DND-41 (cell line): ENCODE measurements at regions not wholly inside any gene's neighbourhood (a gene's known extent, or its start where the extent isn't known, plus 50 kb on each side); places are given as distances from the start of the nearest gene placed in this dataset.

Experiments
- ATAC-seq: fragments of 200-7000 bp; cut with Tn5 transposase; 3 replicates; pipeline ENCODE4 v1.9.1; 2021; ENCODE audit warnings: low read depth; ENCODE audit not compliant: insufficient read depth
- DNase-seq: peaks from one replicate; pipeline ENCODE4 v3.0.0-alpha.2; 2020
- H2AFZ ChIP-seq: 2 replicates; pipeline ENCODE4 v1.6.0; 2012; ENCODE audit warnings: low read depth, low read length
- H3K27ac ChIP-seq: 2 replicates; pipeline ENCODE4 v1.5.1; 2012; ENCODE audit warnings: low read length, inconsistent platforms
- H3K27me3 ChIP-seq: fragments of 200-600 bp; sonication (generic); 2 replicates; pipeline ENCODE4 v1.6.0; 2012; ENCODE audit warnings: low read length, mild to moderate bottlenecking, inconsistent platforms; ENCODE audit not compliant: insufficient read depth, poor library complexity
- H3K36me3 ChIP-seq: 2 replicates; pipeline ENCODE4 v1.5.1; 2012; ENCODE audit warnings: low read length, inconsistent platforms; ENCODE audit not compliant: insufficient read depth
- H3K4me1 ChIP-seq: 2 replicates; pipeline ENCODE4 v1.5.1; 2012; ENCODE audit warnings: mild to moderate bottlenecking, low read length; ENCODE audit not compliant: insufficient read depth
- H3K4me2 ChIP-seq: 2 replicates; pipeline ENCODE4 v1.6.0; 2012; ENCODE audit warnings: mild to moderate bottlenecking, moderate library complexity, low read length, inconsistent platforms; ENCODE audit not compliant: insufficient read depth
- H3K4me3 ChIP-seq, 2 experiments: fragments of 200-600 bp in 1 of 2; shearing (Covaris generic) in 1 of 2; 2 replicates each; pipeline ENCODE4 v1.5.1; 2012 to 2016; ENCODE audit warnings: inconsistent platforms in 2 of 2, low read length in 2 of 2, mild to moderate bottlenecking in 2 of 2, low read depth in 1 of 2, moderate library complexity in 1 of 2
- H3K79me2 ChIP-seq: 2 replicates; pipeline ENCODE4 v1.6.0; 2012; ENCODE audit warnings: low read length, inconsistent platforms; ENCODE audit not compliant: insufficient read depth
- H3K9ac ChIP-seq: 2 replicates; pipeline ENCODE4 v1.6.0; 2012; ENCODE audit warnings: low read depth, mild to moderate bottlenecking, inconsistent platforms, low read length, moderate library complexity
- H3K9me3 ChIP-seq: 2 replicates; pipeline ENCODE4 v1.5.1; 2012; ENCODE audit warnings: low read length, moderate library complexity, mild to moderate bottlenecking, inconsistent platforms; ENCODE audit not compliant: insufficient read depth, severe bottlenecking
- H4K20me1 ChIP-seq: 2 replicates; pipeline ENCODE4 v1.6.0; 2012; ENCODE audit warnings: low read length; ENCODE audit not compliant: insufficient read depth
- EZH2 ChIP-seq: IDR thresholded peaks from 3 replicates; pipeline ENCODE4 v1.6.1; 2012; ENCODE audit warnings: borderline replicate concordance, low read depth, mild to moderate bottlenecking, moderate library complexity, low read length, inconsistent platforms; ENCODE audit not compliant: severe bottlenecking
- TF ChIP-seq, protein P1 (sequence below): IDR thresholded peaks from 2 replicates; pipeline ENCODE4 v1.5.1; 2012; ENCODE audit warnings: borderline replicate concordance, low read length, moderate library complexity, mild to moderate bottlenecking; ENCODE audit not compliant: poor library complexity, severe bottlenecking; ENCODE audit errors: extremely low read depth

DNA sequence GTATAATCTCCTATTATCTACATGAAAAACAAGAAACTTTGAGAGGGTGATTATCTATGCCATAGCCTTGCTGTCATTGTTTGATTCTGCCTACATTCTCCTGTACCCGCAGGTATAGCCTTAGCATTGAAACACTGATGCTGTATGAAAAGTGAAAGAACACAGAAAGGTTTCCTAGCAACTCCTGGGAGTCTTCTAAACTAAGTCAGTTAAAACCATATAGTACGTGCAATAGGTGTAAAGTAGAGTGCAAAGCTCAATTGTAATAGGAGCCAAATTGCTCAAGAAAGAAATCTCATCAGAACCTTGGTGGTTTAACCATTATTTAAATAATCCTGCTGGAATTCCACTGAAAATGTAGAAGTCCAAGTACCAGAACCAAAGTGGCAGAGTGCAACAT lies 489.7 kb downstream of the PCDH10 start:
- Histone ChIP-seq H3K27me3 (no peaks in the 10 kb centered on the region), H3K4me1 (peaks cover 18% of the 10 kb centered on the region), H3K4me2 (no peak overlapping the region), H3K27ac (no peak overlapping the region), H3K9me3 (peaks cover 4% of the 10 kb centered on the region), H4K20me1 (no peaks in the 10 kb centered on the region), H2AFZ (0 out of 2 replicates have a peak overlapping the region, but pooled peaks have one; percentile 44), H3K36me3 (no peaks in the 10 kb centered on the region), H3K9ac (no peak overlapping the region), H3K79me2 (no peaks in the 10 kb centered on the region), H3K4me3 (no peak overlapping the region)
- DNase-seq (no peak), ATAC-seq (peak; percentile 56; the same call in 1 of the 3 replicates)
- no peak for TF ChIP-seq EZH2
- TF ChIP-seq, protein P1, sequence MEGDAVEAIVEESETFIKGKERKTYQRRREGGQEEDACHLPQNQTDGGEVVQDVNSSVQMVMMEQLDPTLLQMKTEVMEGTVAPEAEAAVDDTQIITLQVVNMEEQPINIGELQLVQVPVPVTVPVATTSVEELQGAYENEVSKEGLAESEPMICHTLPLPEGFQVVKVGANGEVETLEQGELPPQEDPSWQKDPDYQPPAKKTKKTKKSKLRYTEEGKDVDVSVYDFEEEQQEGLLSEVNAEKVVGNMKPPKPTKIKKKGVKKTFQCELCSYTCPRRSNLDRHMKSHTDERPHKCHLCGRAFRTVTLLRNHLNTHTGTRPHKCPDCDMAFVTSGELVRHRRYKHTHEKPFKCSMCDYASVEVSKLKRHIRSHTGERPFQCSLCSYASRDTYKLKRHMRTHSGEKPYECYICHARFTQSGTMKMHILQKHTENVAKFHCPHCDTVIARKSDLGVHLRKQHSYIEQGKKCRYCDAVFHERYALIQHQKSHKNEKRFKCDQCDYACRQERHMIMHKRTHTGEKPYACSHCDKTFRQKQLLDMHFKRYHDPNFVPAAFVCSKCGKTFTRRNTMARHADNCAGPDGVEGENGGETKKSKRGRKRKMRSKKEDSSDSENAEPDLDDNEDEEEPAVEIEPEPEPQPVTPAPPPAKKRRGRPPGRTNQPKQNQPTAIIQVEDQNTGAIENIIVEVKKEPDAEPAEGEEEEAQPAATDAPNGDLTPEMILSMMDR = no peak

DNA sequence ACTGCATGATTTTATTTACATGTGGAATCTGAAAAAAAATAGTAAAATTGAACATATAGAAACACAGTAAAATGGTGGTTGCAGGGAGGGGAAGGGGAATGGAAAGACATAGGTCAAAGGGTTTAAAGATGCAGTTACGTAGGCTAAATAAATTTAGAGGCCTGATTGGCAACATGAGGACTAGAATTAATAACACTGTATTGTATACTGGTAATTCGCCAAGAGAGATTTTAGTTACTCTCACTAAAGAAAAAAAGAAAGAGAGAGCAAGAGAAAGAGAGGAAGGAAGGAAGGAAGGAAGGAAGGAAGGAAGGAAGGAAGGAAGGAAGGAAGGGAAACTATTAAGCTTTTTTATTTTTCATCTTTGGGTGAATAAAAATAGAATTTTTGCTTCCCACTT lies 488.1 kb downstream of the PCDH10 start:
- H3K36me3 ChIP-seq = no peaks in the 10 kb centered on the region
- DNase-seq (no peak), ATAC-seq (no peak)
- H3K9me3 ChIP-seq = peaks cover 4% of the 10 kb centered on the region
- H2AFZ ChIP-seq = no peak overlapping the region
- H3K79me2 ChIP-seq = no peaks in the 10 kb centered on the region
- no peaks in the 10 kb centered on the region for H3K27me3 ChIP-seq
- peaks cover 18% of the 10 kb centered on the region for H3K4me1 ChIP-seq
- no peak overlapping the region for H3K27ac ChIP-seq
- no peaks in the 10 kb centered on the region for H4K20me1 ChIP-seq
- H3K4me2 ChIP-seq = no peak overlapping the region
- H3K4me3 ChIP-seq = no peak overlapping the region
- no peak for TF ChIP-seq EZH2
- TF ChIP-seq, protein P1 = no peak
- no peak overlapping the region for H3K9ac ChIP-seq

DNA sequence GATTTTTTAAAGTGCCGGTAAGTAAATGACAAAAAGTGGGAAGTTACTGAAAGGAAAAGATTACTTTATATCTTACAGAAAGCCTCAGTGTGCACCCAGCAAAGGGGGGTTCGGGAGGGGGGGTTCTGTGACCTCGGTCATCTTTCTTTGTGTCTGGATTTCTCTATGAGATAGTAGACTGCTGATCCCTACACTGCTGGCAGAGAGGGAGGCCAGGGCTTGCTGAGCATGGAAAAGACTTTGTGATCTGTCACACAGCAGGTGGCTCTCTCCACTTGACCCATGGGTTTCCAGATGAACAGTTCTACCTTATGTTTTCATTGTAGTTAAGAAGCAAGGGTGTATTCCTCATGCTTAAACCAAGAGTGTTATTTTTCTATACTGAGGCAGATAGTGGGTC lies 475.6 kb downstream of the PCDH10 start:
- ATAC-seq (peak; percentile 40; the same call in 1 of the 3 replicates), DNase-seq (no peak)
- Histone ChIP-seq H3K4me2 (no peak overlapping the region), H3K36me3 (no peaks in the 10 kb centered on the region), H4K20me1 (no peaks in the 10 kb centered on the region), H3K27me3 (no peaks in the 10 kb centered on the region), H3K4me3 (no peak overlapping the region), H3K9ac (no peak overlapping the region), H3K4me1 (peaks cover 50% of the 10 kb centered on the region), H2AFZ (peak overlapping the region; percentile 72; the same call in 1 of the 2 replicates), H3K9me3 (peaks cover 8% of the 10 kb centered on the region), H3K27ac (no peak overlapping the region; the same call in 1 of the 2 replicates), H3K79me2 (no peaks in the 10 kb centered on the region)
- TF ChIP-seq, protein P1 = no peak
- no peak for TF ChIP-seq EZH2

DNA sequence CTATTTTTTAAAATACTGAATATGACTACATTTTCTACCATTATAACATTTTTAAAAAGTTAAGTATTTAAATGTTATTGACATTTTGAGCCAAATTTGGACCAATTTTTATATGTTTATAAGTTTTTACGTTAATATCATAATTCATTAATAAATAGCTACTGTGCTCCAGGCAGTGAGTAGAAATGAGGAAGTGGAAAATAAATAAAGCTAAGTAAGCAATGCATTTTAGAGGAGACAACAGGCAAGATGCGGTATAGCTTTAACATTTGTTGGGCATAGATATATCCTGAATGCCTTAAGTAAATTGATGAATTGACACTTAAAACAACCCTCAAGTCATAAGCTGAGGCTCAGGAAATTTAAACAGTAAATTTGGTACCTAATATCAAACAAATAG lies 474.8 kb downstream of the PCDH10 start:
- Histone ChIP-seq H4K20me1 (no peaks in the 10 kb centered on the region), H3K9me3 (no peaks in the 10 kb centered on the region), H3K27ac (peak overlapping the region; percentile 39; the same call in 1 of the 2 replicates), H3K9ac (no peak overlapping the region), H3K4me1 (peaks cover 44% of the 10 kb centered on the region), H2AFZ (peak overlapping the region; percentile 47; the same call in 1 of the 2 replicates), H3K4me3 (no peak overlapping the region), H3K27me3 (no peaks in the 10 kb centered on the region), H3K4me2 (no peak overlapping the region), H3K79me2 (no peaks in the 10 kb centered on the region), H3K36me3 (no peaks in the 10 kb centered on the region)
- DNase-seq = no peak
- TF ChIP-seq, protein P1 = no peak
- TF ChIP-seq EZH2 = no peak
- ATAC-seq = no peak
